Activated T-cell treated with anti-CD3 and anti-CD28 coated beads, Interleukin-2, amount 50 U/mL, for 24 hours (primary cell): ENCODE measurements at regions not wholly inside any gene's neighbourhood (a gene's known extent, or its start where the extent isn't known, plus 50 kb on each side); places are given as distances from the start of the nearest gene placed in this dataset.
"Not testable (repeated sequence)": the region's sequence is repeated elsewhere in the genome, so short reads cannot be mapped to it uniquely, and the experiment has no call there.

Experiments
- DNase-seq: peaks from one replicate; pipeline ENCODE4 v3.0.0-alpha.2; 2020
- H3K27ac Mint-ChIP-seq: 2 replicates; pipeline ENCODE4 v1.8.0; 2020; ENCODE audit warnings: mild to moderate bottlenecking, mixed read lengths
- H3K27me3 Mint-ChIP-seq: 2 replicates; pipeline ENCODE4 v1.8.0; 2020; ENCODE audit warnings: mixed read lengths
- H3K36me3 Mint-ChIP-seq: 2 replicates; pipeline ENCODE4 v1.8.0; 2020; ENCODE audit warnings: low read depth, mixed read lengths
- H3K4me1 Mint-ChIP-seq: 2 replicates; pipeline ENCODE4 v1.8.0; 2020; ENCODE audit warnings: low read depth, mixed read lengths
- H3K4me3 Mint-ChIP-seq: 2 replicates; pipeline ENCODE4 v1.8.0; 2020; ENCODE audit warnings: mild to moderate bottlenecking, moderate library complexity, mixed read lengths
- H3K9me3 Mint-ChIP-seq: 2 replicates; pipeline ENCODE4 v1.8.0; 2020; ENCODE audit warnings: mixed read lengths

GRCh38 chr13:56378566-56378965, 762.2 kb upstream of the PRR20A start:
- no peak overlapping the region for H3K4me3 Mint-ChIP-seq

GRCh38 chr13:56393549-56393948, 747.2 kb upstream of the PRR20A start:
- Mint-ChIP-seq H3K4me3 (no peak overlapping the region), H3K27ac (no peak overlapping the region), H3K27me3 (no peaks in the 10 kb centered on the region), H3K9me3 (peaks cover 16% of the 10 kb centered on the region), H3K4me1 (no peaks in the 10 kb centered on the region), H3K36me3 (no peaks in the 10 kb centered on the region)
- no peak for DNase-seq

More at GRCh38 chr13:56378566-56378965, 762.2 kb upstream of the PRR20A start:
- Mint-ChIP-seq H3K36me3 (no peaks in the 10 kb centered on the region), H3K9me3 (peaks cover 18% of the 10 kb centered on the region), H3K4me1 (no peaks in the 10 kb centered on the region), H3K27ac (no peak overlapping the region), H3K27me3 (no peaks in the 10 kb centered on the region)
- no peak for DNase-seq

DNA sequence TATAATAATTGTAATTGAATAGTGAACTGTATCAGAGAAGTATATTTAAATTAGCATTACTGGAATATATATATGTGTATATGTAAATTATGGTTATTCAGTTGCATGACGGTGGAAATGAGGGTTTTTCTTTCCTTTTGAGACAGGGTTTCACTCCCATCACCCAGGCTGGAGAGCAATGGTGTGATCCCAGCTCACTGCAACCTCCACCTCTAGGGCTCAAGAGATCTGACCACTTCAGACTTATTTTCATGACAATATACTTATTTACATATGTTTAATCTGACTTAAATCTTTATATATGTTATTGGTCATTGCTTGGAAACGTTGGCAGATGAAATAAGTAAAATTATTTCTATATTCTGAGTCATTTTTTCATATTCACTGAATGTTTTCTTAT, 744.4 kb upstream of the PRR20A start:
- H3K9me3 Mint-ChIP-seq = peaks cover 18% of the 10 kb centered on the region
- H3K27ac Mint-ChIP-seq = no peak overlapping the region
- H3K27me3 Mint-ChIP-seq = no peaks in the 10 kb centered on the region
- DNase-seq = no peak
- no peaks in the 10 kb centered on the region for H3K36me3 Mint-ChIP-seq
- no peaks in the 10 kb centered on the region for H3K4me1 Mint-ChIP-seq
- no peak overlapping the region for H3K4me3 Mint-ChIP-seq

DNA sequence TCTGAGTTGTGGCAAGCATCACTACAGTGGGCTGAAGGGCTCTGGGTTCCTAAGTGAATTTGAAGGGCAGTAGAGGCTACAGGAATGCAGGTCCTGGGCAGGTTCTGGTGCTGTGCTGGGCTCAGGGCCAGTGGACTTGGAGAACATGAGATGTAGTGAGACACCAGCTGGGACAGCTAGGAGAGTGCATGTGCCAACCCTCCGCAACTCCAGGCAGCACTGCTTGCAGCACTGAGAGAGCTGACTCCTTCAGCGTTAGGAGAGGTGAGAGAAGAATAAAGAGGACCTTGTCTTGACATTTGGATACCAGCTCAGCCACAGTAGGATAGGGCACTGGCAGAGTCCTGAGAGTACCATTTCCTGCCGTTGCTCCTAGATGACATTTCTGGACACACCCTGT, 739.9 kb upstream of the PRR20A start:
- H3K9me3 Mint-ChIP-seq = peaks cover 23% of the 10 kb centered on the region
- H3K4me3 Mint-ChIP-seq = no peak overlapping the region
- H3K27me3 Mint-ChIP-seq = no peaks in the 10 kb centered on the region
- H3K36me3 Mint-ChIP-seq = no peaks in the 10 kb centered on the region
- no peak for DNase-seq
- no peaks in the 10 kb centered on the region for H3K4me1 Mint-ChIP-seq
- H3K27ac Mint-ChIP-seq = no peak overlapping the region

GRCh38 chr13:56412856-56413255, 727.9 kb upstream of the PRR20A start:
- no peak overlapping the region for H3K4me3 Mint-ChIP-seq
- H3K9me3 Mint-ChIP-seq = peaks cover 15% of the 10 kb centered on the region
- no peaks in the 10 kb centered on the region for H3K4me1 Mint-ChIP-seq
- DNase-seq = no peak
- no peak overlapping the region for H3K27ac Mint-ChIP-seq
- no peaks in the 10 kb centered on the region for H3K27me3 Mint-ChIP-seq
- no peaks in the 10 kb centered on the region for H3K36me3 Mint-ChIP-seq

- Mint-ChIP-seq H3K4me3 (no peak overlapping the region), H3K27ac (no peak overlapping the region), H3K9me3 (peaks cover 11% of the 10 kb centered on the region), H3K4me1 (no peaks in the 10 kb centered on the region), H3K27me3 (no peaks in the 10 kb centered on the region), H3K36me3 (no peaks in the 10 kb centered on the region)
- no peak for DNase-seq
Measured at GRCh38 chr13:56424246-56424645, 716.5 kb upstream of the PRR20A start.

DNA sequence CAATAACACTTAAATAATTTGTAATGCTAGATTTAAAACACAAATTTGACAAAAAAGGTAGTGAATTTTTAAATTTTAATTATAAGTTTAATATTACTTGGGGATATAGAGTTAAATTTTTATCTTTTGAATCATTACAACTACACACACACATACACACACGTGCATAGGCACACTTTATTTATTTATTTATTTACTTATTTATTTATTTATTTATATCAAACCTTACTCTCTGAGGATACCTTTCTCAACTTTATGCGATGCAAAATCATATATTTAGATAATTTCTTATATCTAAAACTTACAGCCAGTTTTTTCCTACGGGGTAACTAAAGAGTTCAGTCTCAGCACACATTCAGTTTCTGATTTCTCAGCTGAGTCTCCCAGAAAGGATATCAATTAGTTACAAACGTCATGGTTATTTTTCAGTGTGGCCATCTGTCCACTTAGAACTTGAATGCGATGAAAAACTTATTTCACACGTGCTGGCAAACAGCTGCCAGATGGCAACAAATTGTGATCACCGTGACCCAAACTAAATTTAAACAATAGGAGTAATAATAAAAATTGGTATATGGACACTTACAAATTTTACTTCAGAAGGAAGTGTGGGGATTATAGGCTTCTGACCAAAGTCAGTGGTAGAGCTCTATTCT, 683.1 kb upstream of the PRR20A start:
- DNase-seq = no peak
- H3K4me1 Mint-ChIP-seq = no peaks in the 10 kb centered on the region

DNA sequence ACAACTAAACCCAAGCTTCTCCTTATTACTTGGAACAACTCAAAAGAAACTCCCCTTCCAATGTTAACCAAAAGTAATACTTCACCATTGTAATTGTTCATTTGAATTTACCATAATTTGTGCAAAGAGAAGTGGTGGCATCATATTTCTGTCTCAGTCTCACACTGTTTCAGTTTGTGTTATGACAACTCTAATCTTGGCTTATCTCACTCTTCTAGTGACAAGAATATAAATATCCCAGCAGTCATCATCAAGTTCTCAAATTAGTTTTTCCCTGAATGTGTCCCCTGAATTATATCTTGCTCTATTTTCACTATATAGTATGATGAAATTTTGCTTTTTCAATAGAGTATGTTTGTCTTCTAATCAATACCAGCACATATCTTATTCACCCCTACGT, 681.4 kb upstream of the PRR20A start:
- no peak overlapping the region for H3K27ac Mint-ChIP-seq
- H3K9me3 Mint-ChIP-seq = peaks cover 17% of the 10 kb centered on the region
- no peaks in the 10 kb centered on the region for H3K36me3 Mint-ChIP-seq
- no peaks in the 10 kb centered on the region for H3K27me3 Mint-ChIP-seq
- H3K4me1 Mint-ChIP-seq = no peaks in the 10 kb centered on the region
- DNase-seq = no peak
- no peak overlapping the region for H3K4me3 Mint-ChIP-seq

More for the DNA sequence above, 683.1 kb upstream of the PRR20A start:
- Mint-ChIP-seq H3K9me3 (peaks cover 16% of the 10 kb centered on the region), H3K4me3 (no peak overlapping the region), H3K36me3 (no peaks in the 10 kb centered on the region), H3K27me3 (no peaks in the 10 kb centered on the region), H3K27ac (no peak overlapping the region)

GRCh38 chr13:56501750-56502149, 639.0 kb upstream of the PRR20A start:
- Mint-ChIP-seq H3K27ac (no peak overlapping the region), H3K36me3 (no peaks in the 10 kb centered on the region), H3K27me3 (no peaks in the 10 kb centered on the region), H3K4me3 (no peak overlapping the region), H3K9me3 (peaks cover 18% of the 10 kb centered on the region), H3K4me1 (no peaks in the 10 kb centered on the region)
- no peak for DNase-seq

DNA sequence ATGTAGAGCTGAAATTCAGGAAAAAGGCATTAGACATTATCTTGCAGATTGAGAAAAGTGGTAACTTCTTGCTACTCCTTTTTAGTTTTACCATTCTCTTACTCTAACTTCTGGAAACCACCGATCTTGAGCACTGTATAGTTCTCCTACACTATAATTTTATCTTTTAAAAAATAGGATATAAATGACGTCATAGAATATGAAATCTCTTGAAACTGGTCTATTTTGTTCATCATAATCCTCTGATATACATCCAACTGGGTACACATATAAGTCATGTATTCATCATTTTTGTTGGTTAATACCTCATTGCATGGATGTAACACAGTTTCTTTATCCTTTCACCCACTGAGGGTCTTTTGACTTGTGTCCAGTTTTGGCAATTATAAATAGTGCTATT, 629.9 kb upstream of the PRR20A start:
- Mint-ChIP-seq H3K9me3 (peaks cover 19% of the 10 kb centered on the region), H3K36me3 (no peaks in the 10 kb centered on the region), H3K4me1 (no peaks in the 10 kb centered on the region), H3K4me3 (no peak overlapping the region), H3K27me3 (no peaks in the 10 kb centered on the region), H3K27ac (no peak overlapping the region)
- DNase-seq = no peak

DNA sequence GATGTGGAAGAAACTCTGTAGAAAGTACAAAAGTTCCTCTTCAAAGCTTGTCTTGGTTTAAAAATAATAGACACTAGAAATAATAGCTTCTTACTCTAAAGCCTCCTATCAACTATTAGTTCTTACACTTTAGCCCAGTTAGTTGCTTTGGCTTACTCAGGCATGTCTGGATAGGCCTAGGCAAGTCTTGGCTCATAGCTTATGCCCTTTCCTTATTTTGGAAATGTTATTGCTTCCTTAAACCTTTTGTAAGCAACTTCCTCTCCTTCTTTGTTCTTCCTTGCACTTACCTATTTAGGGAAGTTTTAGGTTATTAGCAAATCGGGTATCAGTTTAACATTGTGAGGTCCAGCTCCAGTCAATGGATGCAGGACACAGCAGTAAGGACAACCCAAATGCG, 628.4 kb upstream of the PRR20A start:
- not testable (repeated sequence) for DNase-seq, H3K4me1 Mint-ChIP-seq, H3K27me3 Mint-ChIP-seq, H3K36me3 Mint-ChIP-seq, H3K27ac Mint-ChIP-seq, H3K4me3 Mint-ChIP-seq
- peaks cover 19% of the 10 kb centered on the region for H3K9me3 Mint-ChIP-seq

DNA sequence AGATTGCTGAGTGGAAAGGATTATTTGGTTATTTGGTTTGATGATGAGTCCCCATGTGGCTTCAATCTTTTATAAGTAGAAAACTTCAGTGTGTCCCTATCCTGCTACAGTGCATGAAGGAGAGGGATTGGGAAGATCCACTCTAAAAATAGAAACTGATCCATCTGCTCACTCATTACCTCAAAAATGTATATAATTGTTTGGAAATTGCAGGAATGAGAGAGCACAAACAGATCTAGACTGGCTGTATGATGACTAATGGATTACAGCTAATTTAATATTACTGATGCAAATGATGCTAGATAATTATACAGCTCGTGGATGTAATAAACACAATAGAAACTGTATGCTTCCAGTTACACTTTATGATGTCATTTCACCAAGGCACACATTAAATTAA, 625.3 kb upstream of the PRR20A start:
- no peak overlapping the region for H3K4me3 Mint-ChIP-seq
- H3K27ac Mint-ChIP-seq = no peak overlapping the region
- no peak for DNase-seq
- peaks cover 19% of the 10 kb centered on the region for H3K9me3 Mint-ChIP-seq
- H3K36me3 Mint-ChIP-seq = no peaks in the 10 kb centered on the region
- no peaks in the 10 kb centered on the region for H3K27me3 Mint-ChIP-seq
- no peaks in the 10 kb centered on the region for H3K4me1 Mint-ChIP-seq

DNA sequence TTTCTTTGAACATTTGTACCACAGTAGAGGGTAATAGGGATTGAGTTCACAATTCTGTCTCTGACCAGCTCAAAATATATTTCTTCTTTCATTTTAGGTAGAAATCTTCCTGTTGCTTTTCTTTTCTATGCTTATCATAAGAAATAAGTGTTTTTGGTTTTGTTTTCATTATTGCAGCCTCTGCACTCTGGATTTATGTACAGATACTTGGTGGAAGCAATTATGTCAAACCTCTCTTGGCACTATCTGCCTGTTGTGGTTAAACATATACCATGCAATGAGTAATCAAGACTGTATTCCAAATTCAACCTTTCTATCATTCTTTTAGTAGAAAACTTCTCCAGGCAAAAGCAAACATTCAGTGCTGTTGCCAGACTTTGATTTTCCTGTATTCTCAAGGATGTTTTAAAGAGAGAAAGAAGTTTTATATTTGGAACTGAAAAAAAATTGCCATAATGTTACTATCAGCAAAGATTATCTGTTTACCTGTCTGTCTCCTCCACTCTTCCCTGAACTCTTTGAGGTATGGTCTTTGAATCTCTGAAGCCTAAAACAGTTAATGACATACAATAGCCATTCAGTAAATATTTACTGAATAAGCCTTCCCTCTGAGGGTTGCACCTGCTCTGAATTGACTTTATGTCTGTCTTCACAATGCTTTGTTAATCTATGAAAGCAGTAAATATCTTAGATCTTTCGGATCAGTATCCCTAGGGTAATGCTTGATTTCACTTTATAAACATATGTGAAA, 612.5 kb upstream of the PRR20A start:
- H3K9me3 Mint-ChIP-seq = peaks cover 18% of the 10 kb centered on the region
- no peaks in the 10 kb centered on the region for H3K4me1 Mint-ChIP-seq
- H3K27ac Mint-ChIP-seq = no peak overlapping the region
- no peak overlapping the region for H3K4me3 Mint-ChIP-seq
- no peaks in the 10 kb centered on the region for H3K36me3 Mint-ChIP-seq
- DNase-seq = no peak
- no peaks in the 10 kb centered on the region for H3K27me3 Mint-ChIP-seq

- Mint-ChIP-seq H3K4me1 (no peaks in the 10 kb centered on the region), H3K36me3 (no peaks in the 10 kb centered on the region), H3K27me3 (no peaks in the 10 kb centered on the region), H3K27ac (no peak overlapping the region), H3K9me3 (peaks cover 15% of the 10 kb centered on the region), H3K4me3 (no peak overlapping the region)
- DNase-seq = no peak
Measured at GRCh38 chr13:56530096-56530495, 610.6 kb upstream of the PRR20A start.

DNA sequence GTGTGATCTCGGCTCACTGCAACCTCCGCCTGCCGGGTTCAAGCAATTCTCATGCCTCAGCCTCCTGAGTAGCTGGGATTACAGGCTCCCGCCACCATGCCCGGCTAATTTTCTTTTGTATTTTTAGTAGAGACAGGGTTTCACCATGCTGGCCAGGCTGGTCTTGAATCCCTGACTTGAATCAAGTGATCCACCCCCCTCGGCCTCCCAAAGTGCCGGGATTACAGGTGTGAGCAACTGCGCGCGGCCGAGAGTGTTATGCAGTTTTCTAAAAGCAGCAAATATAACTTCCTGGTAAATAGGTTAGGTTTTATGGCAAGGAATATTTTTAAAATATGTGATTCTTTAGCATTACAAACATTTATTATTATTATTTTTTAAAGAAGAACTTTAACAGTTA, 592.8 kb upstream of the PRR20A start:
- not testable (repeated sequence) for H3K4me1 Mint-ChIP-seq, H3K9me3 Mint-ChIP-seq, H3K4me3 Mint-ChIP-seq, H3K36me3 Mint-ChIP-seq, H3K27ac Mint-ChIP-seq, H3K27me3 Mint-ChIP-seq, DNase-seq
